GM21723 (cell line): ENCODE measurements at regions not wholly inside any gene's neighbourhood (a gene's known extent, or its start where the extent isn't known, plus 50 kb on each side); places are given as distances from the start of the nearest gene placed in this dataset.

Source experiments
- ATAC-seq: cut with Tn5 transposase; IDR thresholded peaks from one replicate; pipeline ENCODE4 v1.9.1; 2021; ENCODE audit warnings: mild to moderate bottlenecking, moderate library complexity; ENCODE audit not compliant: unreplicated experiment

GRCh38 chr15:70476441-70476840, 286.9 kb downstream of the UACA start:
- no peak for ATAC-seq

GRCh38 chr15:70475921-70476320, 287.4 kb downstream of the UACA start:
- no peak for ATAC-seq

GRCh38 chr15:70475407-70475781, 288.0 kb downstream of the UACA start:
- no peak for ATAC-seq

- no peak for ATAC-seq
These were observed 288.6 kb downstream of the UACA start for GRCh38 chr15:70474471-70475406.

GRCh38 chr15:70473581-70474370, 289.6 kb downstream of the UACA start:
- no peak for ATAC-seq

GRCh38 chr15:70471517-70471916, 291.8 kb downstream of the UACA start:
- ATAC-seq = no peak

GRCh38 chr15:70470556-70471191, 292.7 kb downstream of the UACA start:
- ATAC-seq = no peak

GRCh38 chr15:70469651-70470555, 293.5 kb downstream of the UACA start:
- no peak for ATAC-seq

- no peak for ATAC-seq
These were observed 294.2 kb downstream of the UACA start for GRCh38 chr15:70469182-70469581.

- ATAC-seq = no peak
These were observed 296.3 kb downstream of the UACA start for GRCh38 chr15:70466895-70467529.

GRCh38 chr15:70466305-70466704, 297.1 kb downstream of the UACA start:
- no peak for ATAC-seq

GRCh38 chr15:70465812-70466211, 297.5 kb downstream of the UACA start:
- ATAC-seq = no peak

GRCh38 chr15:70463453-70463834, 299.9 kb downstream of the UACA start:
- ATAC-seq = no peak

GRCh38 chr15:70461992-70462391, 301.4 kb downstream of the UACA start:
- ATAC-seq = no peak

GRCh38 chr15:70461017-70461416, 302.3 kb downstream of the UACA start:
- ATAC-seq = no peak

- ATAC-seq = no peak
These were observed 304.0 kb downstream of the UACA start for GRCh38 chr15:70459312-70459711.

- ATAC-seq = no peak
These were observed 309.6 kb downstream of the UACA start for GRCh38 chr15:70453766-70454165.

GRCh38 chr15:70453238-70453637, 310.1 kb downstream of the UACA start:
- ATAC-seq = no peak

GRCh38 chr15:70451821-70452653, 311.3 kb downstream of the UACA start:
- ATAC-seq = no peak
